Adrenal gland (tissue), 5 donors: ENCODE measurements at regions not wholly inside any gene's neighbourhood (a gene's known extent, or its start where the extent isn't known, plus 50 kb on each side); places are given as distances from the start of the nearest gene placed in this dataset.

ENCODE experiments used
- POLR2A ChIP-seq, 2 donors: fragments of 450-650 bp; IDR thresholded peaks; one replicate each; pipeline ENCODE4 v1.6.1; 2017; ENCODE audit warnings: antibody characterized with exemption in 2 of 2, mild to moderate bottlenecking in 2 of 2, moderate library complexity in 1 of 2
- TF ChIP-seq, protein P1 (sequence below), 6 experiments: fragments of 450-650 bp in 4 of 6; fragments of 200-600 bp in 2 of 6; sonication (generic) in 1 of 6; IDR thresholded peaks; 1 replicate in 5 of 6; 2 replicates in 1 of 6; pipeline versions ENCODE4 v1.5.1 to v1.8.0; 2016 to 2021; ENCODE audit warnings: antibody characterized with exemption in 6 of 6, mild to moderate bottlenecking in 2 of 6, moderate library complexity in 1 of 6
- donor health status: DM: no; HTN: no; CAD: no.

DNA sequence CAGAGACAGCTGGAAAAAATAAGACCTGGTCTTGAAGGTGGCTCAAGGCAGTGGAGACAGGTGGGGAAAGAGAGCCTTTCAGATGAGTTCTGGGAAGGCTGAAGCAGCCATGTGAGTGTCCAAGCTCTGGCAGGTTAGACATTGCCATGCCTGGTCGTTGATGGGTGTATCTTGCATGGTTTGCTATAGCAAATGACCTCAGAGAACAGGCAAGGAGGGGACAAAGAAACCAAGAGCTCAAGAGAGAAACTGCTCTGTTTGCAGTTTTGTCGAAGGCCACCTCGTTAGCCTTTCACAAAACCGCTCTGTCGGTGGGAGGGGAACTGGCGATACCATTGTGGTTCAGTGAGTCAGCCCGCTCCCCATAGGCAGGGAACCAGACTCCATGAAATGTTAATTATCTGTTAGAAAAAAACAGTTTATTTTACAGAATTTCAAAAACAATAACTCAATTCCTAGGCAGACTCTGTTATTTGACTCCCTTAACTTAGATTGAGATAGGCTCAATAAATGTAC is 82.8 kb upstream of the ARGLU1 start:
- TF ChIP-seq, protein P1, sequence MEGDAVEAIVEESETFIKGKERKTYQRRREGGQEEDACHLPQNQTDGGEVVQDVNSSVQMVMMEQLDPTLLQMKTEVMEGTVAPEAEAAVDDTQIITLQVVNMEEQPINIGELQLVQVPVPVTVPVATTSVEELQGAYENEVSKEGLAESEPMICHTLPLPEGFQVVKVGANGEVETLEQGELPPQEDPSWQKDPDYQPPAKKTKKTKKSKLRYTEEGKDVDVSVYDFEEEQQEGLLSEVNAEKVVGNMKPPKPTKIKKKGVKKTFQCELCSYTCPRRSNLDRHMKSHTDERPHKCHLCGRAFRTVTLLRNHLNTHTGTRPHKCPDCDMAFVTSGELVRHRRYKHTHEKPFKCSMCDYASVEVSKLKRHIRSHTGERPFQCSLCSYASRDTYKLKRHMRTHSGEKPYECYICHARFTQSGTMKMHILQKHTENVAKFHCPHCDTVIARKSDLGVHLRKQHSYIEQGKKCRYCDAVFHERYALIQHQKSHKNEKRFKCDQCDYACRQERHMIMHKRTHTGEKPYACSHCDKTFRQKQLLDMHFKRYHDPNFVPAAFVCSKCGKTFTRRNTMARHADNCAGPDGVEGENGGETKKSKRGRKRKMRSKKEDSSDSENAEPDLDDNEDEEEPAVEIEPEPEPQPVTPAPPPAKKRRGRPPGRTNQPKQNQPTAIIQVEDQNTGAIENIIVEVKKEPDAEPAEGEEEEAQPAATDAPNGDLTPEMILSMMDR (IDR thresholded peaks at IDR 0.05) = no peak
- TF ChIP-seq POLR2A (IDR thresholded peaks at IDR 0.05) = no peak
